ENCODE measurements at regions not wholly inside any gene's neighbourhood (a gene's known extent, or its start where the extent isn't known, plus 50 kb on each side); places are given as distances from the start of the nearest gene placed in this dataset.

GRCh38 chr4:181949704-181950312 lies 293.4 kb upstream of the TENM3 start:
- ATAC-seq (no peak), DNase-seq (no peak)
- intact Hi-C loops (cut with DNase I), result no loop called here
- TF ChIP-seq CTCF (IDR thresholded peaks at IDR 0.05), result no peak
- Histone ChIP-seq H3K36me3 (no peaks in the 10 kb centered on the region), H3K9me3 (no peaks in the 10 kb centered on the region), H3K27me3 (no peaks in the 10 kb centered on the region), H3K4me3 (no peak overlapping the region), H3K27ac (no peak overlapping the region), H3K4me1 (peaks cover 0 to 8% (median 0%) of the 10 kb centered on the region in 9 donors)
- 83 to 86% methylated on average over 6 of the region's 6 CpGs for WGBS, 2 donors

GRCh38 chr4:181950372-181951127 lies 292.7 kb upstream of the TENM3 start:
- intact Hi-C loops (cut with DNase I), result no loop called here
- H3K36me3 ChIP-seq, result no peaks in the 10 kb centered on the region
- H3K4me1 ChIP-seq, result peaks cover 0 to 8% (median 0%) of the 10 kb centered on the region in 9 donors
- no peak for DNase-seq
- ATAC-seq, result no peak
- H3K27me3 ChIP-seq, result no peaks in the 10 kb centered on the region
- H3K9me3 ChIP-seq, result no peaks in the 10 kb centered on the region
- no peak overlapping the region for H3K27ac ChIP-seq
- 73 to 75% methylated on average over 6 of the region's 6 CpGs for WGBS, 2 donors
- no peak for TF ChIP-seq CTCF (IDR thresholded peaks at IDR 0.05)
- H3K4me3 ChIP-seq, result no peak overlapping the region

GRCh38 chr4:181951265-181951664 lies 291.9 kb upstream of the TENM3 start:
- 94 to 95% methylated on average over 3 of the region's 3 CpGs for WGBS, 2 donors
- TF ChIP-seq CTCF (IDR thresholded peaks at IDR 0.05), result no peak
- Histone ChIP-seq H3K4me3 (no peak overlapping the region), H3K9me3 (no peaks in the 10 kb centered on the region), H3K27ac (no peak overlapping the region), H3K27me3 (no peaks in the 10 kb centered on the region), H3K4me1 (peaks cover 0 to 8% (median 0%) of the 10 kb centered on the region in 9 donors), H3K36me3 (no peaks in the 10 kb centered on the region)
- intact Hi-C loops (cut with DNase I), result no loop called here
- ATAC-seq (no peak), DNase-seq (no peak)

GRCh38 chr4:181952478-181952877 lies 290.7 kb upstream of the TENM3 start:
- ATAC-seq (peak in 7 of 8 donors; percentile 42 to 85 (median 76)), DNase-seq (peak in 1 of 2 donors; percentile 18)
- intact Hi-C loops (cut with DNase I), result no loop called here
- Histone ChIP-seq H3K27me3 (no peaks in the 10 kb centered on the region), H3K36me3 (no peaks in the 10 kb centered on the region), H3K4me1 (peaks cover 0 to 15% (median 0%) of the 10 kb centered on the region in 9 donors), H3K4me3 (no peak overlapping the region), H3K27ac (peak overlapping the region in 2 of 10 donors; percentile 10 to 44), H3K9me3 (no peaks in the 10 kb centered on the region)
- TF ChIP-seq CTCF (IDR thresholded peaks at IDR 0.05), result no peak
- 34 to 56% methylated on average over 7 of the region's 7 CpGs for WGBS, 2 donors
